ENCODE measurements at regions not wholly inside any gene's neighbourhood (a gene's known extent, or its start where the extent isn't known, plus 50 kb on each side); places are given as distances from the start of the nearest gene placed in this dataset.

DNA sequence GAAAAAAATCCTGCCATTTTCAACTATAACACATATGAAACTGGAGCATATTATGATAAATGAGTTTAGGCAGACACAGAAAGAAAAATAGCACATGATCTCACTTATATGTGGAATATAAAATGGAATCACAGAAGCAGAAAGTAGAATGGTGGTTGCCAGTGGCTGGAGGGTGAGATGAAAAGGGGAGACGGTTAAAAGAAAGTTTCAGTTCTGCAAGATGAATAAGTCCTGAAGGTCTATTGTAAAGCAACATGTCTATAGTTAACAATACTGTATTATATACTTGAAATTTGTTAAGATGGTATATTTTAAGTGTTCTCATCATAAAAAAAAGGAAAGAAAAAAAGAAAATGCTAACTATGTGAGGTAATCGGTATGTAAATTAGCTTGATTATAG lies 503.9 kb downstream of the EPHA7 start:
- TF ChIP-seq CTCF (IDR thresholded peaks at IDR 0.05; ENCODE audit: extremely low read depth, missing control alignments), result no peak

DNA sequence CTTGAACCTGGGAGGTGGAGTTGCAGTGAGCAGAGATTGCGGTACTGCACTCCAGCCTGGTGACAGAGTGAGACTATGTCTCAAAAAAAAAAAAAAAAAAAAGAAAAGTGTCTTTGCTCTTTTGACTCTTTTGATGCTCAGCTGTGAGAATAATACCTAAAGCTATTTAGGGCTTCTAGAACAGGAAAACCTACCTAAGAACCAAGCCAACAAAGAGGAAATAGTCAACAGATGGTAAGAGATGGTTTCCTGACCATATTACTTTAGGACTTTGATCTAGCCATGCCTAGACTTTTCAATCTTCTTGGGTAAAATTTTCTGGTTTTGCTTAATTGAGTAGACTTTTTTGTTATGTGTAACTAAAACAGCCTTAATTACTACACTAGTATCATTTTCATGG lies 508.1 kb downstream of the EPHA7 start:
- TF ChIP-seq CTCF (IDR thresholded peaks at IDR 0.05; ENCODE audit: extremely low read depth, missing control alignments), result no peak
- DNase-seq (ENCODE audit: low spot score), result no peak

More for the DNA sequence above, 503.9 kb downstream of the EPHA7 start:
- DNase-seq (ENCODE audit: low spot score), result no peak

- TF ChIP-seq CTCF (IDR thresholded peaks at IDR 0.05; ENCODE audit: extremely low read depth, missing control alignments), result no peak
- DNase-seq (ENCODE audit: low spot score), result no peak
Measured at GRCh38 chr6:92910646-92911045, 508.7 kb downstream of the EPHA7 start.

- DNase-seq (ENCODE audit: low spot score), result no peak
- TF ChIP-seq CTCF (IDR thresholded peaks at IDR 0.05; ENCODE audit: extremely low read depth, missing control alignments), result no peak
Measured at GRCh38 chr6:92906385-92906784, 513.0 kb downstream of the EPHA7 start.

DNA sequence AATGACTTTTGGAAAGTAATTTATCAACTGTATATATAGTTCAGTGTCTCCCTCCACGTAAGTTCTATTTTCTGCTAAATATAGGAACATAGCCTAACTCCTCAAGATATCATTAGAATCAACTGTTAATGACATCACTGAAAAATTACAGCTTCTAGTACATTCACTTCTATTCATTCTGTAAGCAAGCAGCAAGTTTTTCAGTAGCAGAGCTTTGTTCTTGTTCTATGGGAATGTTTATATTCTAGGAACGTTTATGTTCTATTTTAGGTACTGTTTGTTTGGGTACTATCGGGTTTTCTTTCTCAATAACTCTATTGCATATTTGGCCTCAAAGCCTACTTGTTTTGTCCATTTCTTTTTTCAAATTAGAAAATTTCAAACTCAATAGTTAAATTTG lies 525.6 kb downstream of the EPHA7 start:
- TF ChIP-seq CTCF (IDR thresholded peaks at IDR 0.05; ENCODE audit: extremely low read depth, missing control alignments), result no peak
- DNase-seq (ENCODE audit: low spot score), result no peak

DNA sequence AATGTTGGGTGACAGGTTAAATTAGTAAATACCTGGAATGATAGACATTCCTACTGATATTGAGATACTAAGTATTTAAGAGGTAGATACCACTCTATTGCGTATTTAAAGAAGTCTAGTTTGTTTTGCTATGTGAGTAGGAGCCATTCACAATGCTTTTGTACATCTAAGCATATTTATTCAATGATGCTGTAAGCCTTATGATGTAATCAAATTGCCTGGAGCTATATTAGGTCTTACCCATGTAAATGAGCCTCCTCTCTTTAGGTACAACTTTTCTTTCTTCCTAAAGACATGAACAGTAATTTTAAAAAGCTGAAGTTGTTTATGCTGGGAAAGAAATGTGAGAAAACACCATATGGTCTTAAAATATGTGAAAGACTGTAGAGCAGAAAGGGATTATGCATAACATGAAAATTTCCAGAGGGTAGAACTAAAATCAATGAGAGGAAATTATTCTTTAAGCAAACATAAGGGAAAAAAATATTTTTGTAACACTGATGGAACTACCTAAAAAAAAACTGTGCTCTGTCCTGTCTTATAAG lies 526.7 kb downstream of the EPHA7 start:
- DNase-seq (ENCODE audit: low spot score), result no peak
- TF ChIP-seq CTCF (IDR thresholded peaks at IDR 0.05; ENCODE audit: extremely low read depth, missing control alignments), result no peak

DNA sequence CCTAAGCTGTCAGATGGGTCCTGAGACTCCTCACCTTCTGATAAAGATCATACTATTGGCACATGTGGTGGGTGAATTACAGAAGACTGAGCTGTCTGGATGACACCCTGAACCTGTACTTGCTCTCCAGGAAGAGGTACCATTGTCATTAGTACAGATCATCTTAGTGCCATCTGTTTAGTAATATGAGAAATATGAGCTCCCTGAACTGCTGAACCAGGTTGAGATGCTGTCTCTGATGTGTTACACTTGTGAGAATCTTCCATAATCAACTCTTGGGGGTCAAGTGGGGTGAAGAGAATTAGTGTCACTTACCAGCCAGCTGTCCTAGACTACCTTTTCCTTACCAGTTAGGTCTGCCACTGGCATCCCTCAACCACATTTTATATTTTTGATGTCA lies 531.0 kb downstream of the EPHA7 start:
- DNase-seq (ENCODE audit: low spot score), result no peak
- no peak for TF ChIP-seq CTCF (IDR thresholded peaks at IDR 0.05; ENCODE audit: extremely low read depth, missing control alignments)

Data from GM20000 (cell line).